GM18511 (cell line): ENCODE measurements at regions not wholly inside any gene's neighbourhood (a gene's known extent, or its start where the extent isn't known, plus 50 kb on each side); places are given as distances from the start of the nearest gene placed in this dataset.

Source experiments
- ATAC-seq: cut with Tn5 transposase; IDR thresholded peaks from one replicate; pipeline ENCODE4 v1.9.1; 2021; ENCODE audit warnings: mild to moderate bottlenecking, moderate library complexity; ENCODE audit not compliant: unreplicated experiment

DNA sequence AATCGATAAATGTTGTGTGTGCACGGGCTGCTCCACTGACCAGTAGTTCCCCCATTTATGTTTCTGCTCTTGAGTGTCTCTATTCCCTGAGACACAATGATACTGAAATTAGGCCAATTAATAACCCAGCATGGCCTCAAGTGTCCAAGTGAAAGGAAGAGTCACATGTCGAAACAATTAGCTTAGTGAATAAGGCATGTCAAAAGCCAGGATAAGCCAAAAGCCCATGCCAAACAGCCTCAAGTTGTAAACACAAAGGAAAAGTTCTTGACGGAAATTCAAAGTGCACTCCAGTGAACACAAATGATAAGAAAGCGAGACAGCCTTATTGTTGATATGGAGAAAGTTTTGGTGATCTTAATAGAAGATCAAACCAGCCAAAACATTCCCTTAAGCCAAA is 167.1 kb upstream of the C1QTNF7 start:
- ATAC-seq: no peak

DNA sequence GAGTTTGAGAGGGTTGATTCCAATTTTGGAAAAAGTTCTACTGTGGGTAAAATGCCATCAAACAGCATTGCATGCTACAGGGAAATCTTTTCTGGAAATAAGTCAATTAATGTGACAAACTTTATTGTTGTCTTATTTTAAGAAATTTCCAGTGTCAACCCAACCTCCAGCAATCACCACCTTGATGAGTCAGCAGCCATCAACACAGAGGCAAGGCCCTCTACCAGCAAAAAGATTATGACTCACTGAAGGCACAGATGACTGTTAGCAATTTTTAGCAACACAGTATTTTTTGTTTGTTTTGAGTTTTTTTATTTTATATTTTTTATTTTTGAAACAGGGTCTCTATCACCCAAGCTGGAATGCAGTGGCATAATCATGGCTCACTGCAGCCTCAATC is 165.4 kb upstream of the C1QTNF7 start:
- no peak for ATAC-seq

DNA sequence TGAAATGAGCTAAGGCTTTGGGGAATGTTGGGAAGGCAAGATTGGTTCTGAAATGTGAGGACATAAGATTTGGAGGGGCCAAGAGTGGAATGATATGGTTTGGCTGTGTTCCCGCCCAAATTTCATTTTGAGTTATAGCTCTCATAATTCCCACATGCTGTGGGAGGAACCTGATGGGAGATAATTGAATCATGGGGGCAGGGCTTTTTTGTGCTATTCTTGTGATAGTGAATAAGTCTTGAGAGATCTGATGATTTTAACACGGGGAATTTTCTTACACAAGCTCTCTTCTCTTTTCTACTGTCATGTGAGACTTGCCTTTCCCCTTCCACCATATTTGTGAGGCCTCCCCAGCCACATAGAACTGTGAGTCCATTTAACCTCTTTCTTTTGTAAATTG is 157.6 kb upstream of the C1QTNF7 start:
- ATAC-seq: no peak

DNA sequence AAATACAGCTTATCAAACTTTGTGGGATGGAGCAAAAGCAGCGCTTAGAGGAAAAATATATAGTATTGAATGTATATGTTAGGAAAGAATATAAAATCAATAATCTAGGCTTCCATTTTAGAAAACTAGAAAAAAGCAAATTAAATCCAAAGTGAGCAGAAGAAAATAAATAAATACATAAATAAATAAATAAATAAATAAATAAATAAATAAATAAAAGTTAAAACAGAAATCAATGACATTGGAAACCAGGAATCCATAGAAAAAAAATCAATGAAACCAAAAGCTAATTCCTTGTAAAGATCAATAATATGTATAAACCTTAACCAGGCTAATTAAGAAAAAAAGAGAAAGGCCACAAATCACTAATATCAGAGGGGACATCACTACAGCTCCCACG is 141.8 kb upstream of the C1QTNF7 start:
- ATAC-seq: no peak

DNA sequence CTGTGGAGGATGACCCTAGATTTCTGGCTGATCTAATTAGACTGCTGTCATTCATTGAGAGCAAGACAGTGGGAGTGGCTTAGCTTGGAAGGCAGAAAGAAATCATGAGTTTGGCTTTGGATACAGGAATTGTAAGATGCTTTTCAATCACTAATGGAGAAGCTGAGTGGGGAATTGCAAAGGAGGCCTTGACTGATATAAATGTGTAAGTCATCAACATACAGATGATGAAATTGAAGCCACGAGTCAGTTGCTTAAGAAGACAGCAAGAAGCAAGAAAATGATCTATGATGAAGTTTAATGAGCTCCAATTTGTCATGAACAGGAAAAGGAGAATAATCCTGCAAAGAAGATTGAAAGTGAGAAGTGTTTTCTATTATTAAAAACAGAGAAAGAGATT is 136.7 kb upstream of the C1QTNF7 start:
- ATAC-seq: no peak

DNA sequence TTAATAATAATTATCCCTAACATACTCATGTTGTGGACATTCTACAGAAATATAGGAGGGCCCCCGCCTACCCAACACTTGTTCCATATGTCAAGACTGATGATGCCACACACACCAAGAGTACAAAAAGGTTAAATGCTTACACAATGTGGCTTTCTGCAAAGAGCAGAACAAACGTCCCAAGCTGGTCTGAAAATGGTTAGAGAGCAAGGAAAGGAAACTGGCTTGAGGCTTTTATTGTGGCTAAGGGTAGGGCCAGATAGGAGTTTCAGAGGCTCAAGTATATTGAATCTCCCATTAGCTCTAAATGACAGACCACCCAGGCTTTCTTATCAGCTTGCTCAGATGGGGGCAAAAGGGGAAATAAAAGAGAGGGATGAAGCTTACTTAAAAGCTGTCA is 134.1 kb upstream of the C1QTNF7 start:
- ATAC-seq: no peak

DNA sequence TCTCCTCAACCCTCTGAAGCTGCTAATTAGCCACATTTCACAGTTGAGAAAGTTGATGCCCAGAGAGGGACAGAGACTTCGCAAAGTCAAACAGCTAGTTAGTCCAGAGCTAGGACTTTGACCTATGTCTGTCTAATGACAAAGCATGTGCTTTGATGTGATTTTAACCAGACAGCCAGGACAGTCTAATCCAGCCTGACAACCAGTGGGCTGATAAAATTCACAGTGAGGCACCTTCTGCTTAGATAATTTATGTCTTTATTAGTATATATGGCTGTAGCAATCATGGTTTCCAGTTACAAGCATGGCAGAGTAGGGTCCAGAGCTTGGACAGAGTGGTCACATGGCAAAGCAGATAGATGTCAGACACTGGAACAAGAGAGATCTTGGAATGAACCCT is 133.6 kb upstream of the C1QTNF7 start:
- no peak for ATAC-seq

DNA sequence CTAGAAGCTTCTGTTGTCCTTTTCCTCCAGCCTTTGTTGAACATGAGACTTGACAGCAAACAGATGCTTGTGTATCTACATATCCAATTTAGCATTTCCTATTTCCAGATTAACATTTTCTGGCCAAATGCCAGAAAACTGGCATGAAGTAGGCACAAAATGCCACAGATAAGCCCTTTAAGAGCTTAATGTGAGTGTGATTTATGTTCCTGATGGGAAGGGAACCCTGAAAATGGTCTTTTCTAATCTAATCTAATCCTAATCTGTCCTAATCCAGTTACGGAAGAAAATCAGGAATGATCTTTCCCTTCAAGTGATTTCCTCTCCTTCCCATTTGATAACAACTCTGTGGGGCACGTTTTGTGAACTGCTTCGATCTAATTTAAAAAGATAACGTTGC is 133.0 kb upstream of the C1QTNF7 start:
- ATAC-seq: no peak

DNA sequence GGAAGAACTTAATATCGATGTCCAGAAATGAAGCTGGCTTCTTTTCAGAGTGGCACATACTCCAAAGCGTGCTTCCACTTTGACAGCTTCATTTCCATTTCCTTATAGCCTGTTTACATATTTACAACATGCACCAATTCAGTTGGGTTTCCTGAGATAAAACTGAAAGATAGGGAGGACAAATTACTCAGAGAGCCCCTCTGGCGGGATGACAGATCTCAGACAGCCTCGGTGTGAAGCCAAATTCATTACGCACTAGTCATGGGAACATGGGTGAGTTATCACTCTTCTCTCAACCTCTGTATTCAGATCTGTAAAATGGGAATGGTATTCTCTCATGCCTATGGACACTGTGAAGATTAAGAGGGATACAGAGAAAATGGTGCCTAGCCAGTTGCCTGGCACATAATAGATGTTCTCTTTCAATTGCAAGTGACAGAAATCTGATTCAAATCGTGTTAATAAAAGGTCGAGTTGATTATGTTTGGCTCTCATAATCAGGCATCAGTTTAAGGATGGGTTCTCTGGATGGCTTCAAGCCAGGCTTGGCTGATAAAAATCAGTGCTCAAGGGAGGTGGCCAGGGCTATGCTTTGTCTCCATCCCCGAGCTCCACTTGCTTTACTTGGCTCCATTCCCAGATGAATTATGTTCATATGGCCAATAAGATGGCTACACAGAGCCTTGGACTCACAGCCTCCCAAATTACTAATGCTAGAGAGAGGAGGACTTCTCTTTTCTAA is 132.2 kb upstream of the C1QTNF7 start:
- ATAC-seq: no peak

DNA sequence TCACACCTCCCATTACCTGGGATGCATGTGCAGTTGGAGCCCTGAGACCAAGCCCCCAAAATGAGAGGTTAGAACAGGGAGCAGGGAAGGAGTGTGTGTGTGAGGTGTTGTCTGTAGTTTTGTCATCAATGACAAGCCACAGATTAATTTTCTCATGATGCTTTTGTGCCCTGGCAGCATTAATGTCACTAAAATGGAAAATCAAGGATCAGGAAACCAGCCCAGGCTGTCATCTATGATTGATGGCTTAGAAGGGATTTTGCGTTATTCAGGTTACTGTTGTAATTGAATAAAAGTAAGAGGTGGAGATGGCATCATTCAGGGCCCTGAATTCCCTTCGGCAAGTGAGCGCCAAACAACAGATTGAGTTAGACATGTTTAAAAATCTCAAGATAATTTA is 130.5 kb upstream of the C1QTNF7 start:
- ATAC-seq: no peak

DNA sequence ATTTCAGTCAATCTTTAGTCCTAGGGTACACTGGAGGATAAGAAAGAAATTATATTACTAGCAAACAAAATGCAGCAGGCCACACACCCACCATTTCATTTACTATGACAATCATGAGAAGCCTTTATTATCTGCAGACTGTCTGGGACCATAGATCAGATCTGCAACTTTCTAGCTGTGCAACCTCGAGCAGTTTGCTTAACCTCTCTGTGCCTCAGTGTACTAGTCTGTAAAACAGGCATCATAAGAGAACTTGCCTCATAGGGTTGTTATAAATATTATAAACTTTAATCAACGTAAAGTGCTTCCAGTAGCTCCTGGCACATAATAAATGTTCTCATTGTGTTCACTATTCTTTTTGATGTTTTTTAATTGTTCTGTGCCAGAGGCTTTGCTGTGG is 128.2 kb upstream of the C1QTNF7 start:
- ATAC-seq: no peak

DNA sequence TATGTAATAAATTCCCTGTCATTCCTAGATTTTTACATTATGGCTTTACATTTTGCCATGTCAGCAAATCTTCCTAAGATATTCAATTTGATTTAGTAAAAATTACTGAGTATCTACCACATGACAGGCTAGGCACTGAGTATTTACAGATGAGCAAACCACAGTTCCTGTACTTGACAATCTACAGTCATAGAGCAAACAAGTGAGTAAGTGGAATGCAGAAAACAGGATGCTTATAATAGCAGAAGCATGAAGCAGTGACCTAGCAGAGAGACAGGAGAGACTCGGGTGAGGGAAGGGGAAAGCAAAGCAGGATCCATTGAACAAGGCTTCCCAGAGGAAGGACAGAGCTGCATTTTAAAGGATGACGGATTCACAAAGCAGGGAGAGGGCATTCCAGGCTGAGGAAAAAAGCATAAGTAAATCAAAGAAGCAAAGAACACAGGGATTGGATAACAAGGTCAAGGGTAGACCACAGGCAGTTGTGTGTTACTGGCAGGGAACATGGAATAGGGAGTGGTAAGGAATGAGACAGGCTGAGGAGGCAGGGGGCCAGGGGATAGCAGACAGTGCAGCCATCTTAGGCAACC is 124.7 kb upstream of the C1QTNF7 start:
- ATAC-seq: no peak

DNA sequence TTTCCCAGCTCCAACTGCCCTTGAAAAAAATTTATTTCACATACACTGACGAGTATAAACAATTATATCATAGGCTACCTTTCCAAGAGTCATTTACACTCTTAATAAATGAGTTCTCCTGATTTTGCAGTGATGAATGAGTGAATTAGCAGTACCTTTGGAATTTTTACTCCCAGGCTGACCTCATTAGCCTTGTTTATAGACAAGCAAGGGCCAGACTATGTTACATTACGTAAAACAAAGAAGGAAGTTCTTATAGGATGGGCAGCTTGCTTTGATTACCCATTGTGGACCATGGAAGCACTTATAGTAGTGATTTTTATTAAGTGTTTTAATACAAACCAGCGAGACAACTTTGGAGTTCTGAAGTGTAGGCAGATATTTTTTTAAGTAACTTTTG is 112.9 kb upstream of the C1QTNF7 start:
- ATAC-seq: no peak

DNA sequence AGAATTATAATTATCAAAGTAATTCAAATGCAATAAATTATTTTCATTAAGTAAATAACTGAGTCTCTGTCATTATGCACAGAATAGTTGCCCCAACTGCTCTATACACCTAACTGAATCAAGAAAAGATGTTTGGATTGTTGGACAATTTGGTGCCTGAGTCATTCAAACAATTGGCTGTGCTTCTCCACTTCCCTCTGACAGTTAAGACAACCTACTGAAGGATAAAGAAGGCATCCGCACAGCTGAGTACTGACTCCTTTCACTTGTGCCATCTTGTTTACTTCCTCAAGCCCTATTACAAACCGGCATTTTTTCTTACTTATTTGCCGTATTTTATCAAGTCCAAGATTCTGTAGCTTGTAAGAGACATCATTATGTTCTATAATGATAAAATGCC is 110.6 kb upstream of the C1QTNF7 start:
- ATAC-seq: no peak

DNA sequence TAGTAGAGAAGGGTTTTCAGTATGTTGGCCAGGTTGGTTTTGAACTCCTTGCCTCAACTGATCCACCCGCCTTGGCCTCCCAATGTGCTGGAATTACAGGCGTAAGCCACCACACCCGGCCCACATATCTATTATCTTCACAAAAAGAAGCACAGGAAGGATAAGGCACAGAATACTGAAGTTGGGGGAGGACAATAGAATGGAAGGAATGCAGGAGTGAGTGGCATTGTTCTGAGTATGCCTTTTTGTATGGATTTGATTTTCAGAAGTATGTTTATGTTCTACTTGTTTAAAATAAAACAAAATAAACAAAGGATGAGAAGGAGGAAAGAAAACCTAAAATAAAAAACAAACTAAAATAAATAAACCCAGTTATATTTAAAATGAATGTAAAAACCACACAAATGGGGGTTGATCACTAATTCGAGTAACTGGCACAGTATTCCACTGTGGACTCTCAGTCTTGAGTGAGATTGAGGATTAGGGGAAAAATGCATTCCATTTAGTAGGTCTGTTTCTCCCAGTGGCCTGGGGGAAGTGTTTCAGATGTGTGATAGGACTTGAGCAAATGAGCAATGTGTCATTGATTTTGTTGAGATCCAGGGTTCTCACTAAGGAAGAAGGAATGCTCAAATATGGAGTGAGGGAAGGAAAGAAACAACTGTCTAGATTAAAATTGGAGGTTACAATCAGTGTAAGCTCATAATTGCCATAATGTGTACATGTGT is 109.0 kb upstream of the C1QTNF7 start:
- ATAC-seq: no peak

DNA sequence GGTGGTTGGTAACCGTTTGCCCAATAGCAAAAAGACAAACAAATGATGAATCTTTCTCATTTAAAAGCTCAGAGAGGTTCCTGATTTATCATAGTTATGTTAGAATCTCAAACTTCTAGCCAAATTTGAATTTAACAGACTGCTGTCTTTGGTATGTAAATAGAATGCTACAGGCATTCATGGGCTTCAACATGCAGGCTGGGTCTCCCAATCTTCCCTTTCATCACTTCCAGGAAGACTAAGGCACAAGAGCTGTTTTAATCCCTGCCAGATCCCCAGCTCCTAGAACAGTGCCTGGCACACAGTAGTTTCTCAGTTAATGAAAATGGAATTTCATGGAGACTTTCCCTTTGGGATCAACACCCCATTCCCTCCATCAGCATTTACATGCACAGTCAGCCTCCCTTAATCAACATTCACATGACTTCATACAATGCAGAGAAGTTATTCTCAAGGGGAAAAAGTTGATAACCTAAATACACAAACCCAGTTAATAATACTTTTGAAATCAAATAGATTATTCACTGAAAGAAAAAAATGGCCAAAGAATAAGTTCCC is 107.6 kb upstream of the C1QTNF7 start:
- no peak for ATAC-seq

DNA sequence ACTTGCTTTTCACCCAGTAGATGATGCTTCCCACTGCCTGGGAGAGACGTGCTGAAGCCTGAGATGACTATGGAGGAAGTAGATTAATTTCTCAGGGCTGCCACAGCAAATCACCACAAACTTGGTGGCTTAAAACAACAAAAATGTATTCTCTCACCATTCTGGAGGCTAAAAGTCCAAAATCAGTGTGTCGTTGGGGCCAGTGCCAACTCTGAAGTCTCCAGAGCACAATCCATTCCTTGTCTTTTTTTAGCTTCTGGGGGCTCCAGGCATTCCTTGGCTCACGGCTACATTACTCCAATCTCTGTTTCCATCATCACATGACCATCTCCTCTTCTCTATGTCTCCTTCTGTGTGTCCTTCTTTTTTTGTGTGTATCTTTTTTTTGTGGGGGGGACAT is 105.8 kb upstream of the C1QTNF7 start:
- ATAC-seq: no peak

DNA sequence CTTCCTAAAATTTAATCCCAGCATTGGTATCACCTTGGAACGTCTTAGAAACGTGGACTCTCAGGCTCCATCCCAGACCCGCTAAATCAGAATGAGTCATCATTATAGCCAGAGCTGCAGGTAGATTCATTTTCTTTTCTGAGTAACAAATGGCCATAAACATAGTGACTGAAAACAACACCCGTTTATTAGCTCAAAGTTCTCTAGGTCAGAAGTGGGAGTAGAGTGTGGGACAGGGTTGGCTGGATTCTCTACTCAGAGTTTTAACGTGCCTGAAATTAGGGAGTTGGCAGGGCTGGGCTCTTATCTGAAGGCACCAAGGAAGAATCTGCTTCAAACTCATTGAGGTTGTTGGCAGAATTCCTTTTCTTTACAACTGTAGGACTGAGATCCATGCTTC is 101.8 kb upstream of the C1QTNF7 start:
- no peak for ATAC-seq

DNA sequence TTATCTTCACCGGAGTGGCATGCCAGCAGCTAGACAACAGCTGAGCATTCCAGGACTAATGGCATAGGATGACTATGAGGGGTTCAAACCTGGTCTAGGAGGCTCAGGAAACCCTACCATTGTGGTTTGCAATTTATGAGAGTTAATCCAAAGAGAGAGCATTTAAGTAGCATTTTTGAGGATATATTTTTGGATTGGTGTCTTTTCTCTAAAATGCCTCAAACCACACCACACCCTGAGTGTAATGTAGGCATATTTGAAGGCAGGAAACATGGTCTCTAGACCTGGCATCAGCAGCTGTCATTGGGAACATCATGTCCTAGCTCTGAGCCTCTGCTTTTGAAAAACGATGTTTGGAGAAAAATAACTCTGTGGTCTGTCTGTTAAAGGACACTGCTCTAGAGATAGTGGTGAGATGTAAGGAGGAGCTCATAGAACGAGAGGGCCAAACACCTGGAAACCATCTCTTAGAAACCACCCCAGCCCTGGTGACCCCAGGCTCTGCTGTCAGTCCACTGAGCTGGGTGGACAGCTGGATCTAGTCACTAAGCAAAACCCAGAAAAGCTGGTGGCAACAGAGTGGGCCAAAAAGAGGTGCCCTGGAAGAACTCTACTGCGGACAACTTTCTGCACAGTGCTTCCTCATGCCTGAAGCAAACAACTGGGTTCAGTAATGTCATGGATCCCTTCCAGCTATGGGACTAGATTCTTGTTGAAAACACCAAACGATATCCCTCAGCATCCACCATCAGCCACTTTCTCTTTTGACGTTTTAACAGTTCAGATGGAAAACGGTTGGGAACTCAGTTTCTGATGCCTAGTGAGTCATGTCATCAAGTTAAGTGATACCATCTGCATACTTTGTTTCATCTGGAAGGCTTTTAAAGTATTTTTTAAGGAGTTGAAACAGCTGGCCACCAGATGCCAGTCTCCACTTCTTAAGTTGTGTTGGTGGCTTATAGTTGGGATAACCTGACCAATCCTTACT is 100.2 kb upstream of the C1QTNF7 start:
- ATAC-seq: no peak

DNA sequence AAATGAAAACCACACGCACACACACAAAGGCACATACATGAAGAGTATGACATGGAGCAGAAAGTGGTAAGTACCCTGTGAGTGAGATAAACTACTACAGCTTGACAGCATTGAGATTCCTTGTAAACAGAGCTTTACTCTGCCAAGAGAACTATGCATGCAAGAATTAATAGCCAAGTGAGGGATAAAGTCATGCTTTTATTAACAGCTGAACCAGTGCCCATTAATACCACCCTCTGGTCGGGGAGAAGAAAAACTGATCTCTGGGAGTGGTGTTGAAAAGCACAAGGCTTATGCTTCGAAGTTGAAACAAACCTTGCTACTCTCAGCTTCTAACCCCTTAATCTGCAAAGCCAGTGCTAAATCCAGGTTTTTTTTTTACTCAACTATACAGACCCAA is 95.9 kb upstream of the C1QTNF7 start:
- ATAC-seq: no peak

DNA sequence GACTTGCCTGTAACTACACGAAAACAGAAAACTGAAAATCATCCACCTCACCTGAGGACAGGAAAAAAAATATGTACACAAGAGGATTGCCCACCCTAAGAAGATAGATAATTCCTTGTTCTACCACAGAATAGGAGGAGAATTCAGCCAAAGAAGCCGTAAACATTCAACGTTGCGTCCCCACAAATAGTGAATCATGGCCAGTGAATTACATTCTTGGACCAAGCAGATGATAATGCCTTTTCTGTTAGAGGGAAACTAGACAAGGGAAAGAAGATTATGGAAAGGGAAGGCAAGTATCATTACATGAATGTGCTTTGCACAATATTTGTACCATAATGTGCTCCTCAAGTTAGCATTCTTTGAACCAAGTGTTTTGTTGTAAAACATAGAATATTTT is 95.5 kb upstream of the C1QTNF7 start:
- ATAC-seq: no peak
